ENCODE measurements at regions not wholly inside any gene's neighbourhood (a gene's known extent, or its start where the extent isn't known, plus 50 kb on each side); places are given as distances from the start of the nearest gene placed in this dataset.

- no peak for TF ChIP-seq CTCF (conservative IDR thresholded peaks at IDR 0.05; ENCODE audit: low read length)
Measured at GRCh38 chr4:3655485-3655884, 110.7 kb upstream of the ADRA2C start.

GRCh38 chr4:3654036-3654807 is 112.0 kb upstream of the ADRA2C start:
- no peak overlapping the region for H3K4me3 ChIP-seq (ENCODE audit: low read length)
- no peak for TF ChIP-seq CTCF (conservative IDR thresholded peaks at IDR 0.05; ENCODE audit: low read length)
- no peak for DNase-seq (ENCODE audit: low read depth)

More at GRCh38 chr4:3655485-3655884, 110.7 kb upstream of the ADRA2C start:
- H3K4me3 ChIP-seq (ENCODE audit: low read length) = no peak overlapping the region
- no peak for DNase-seq (ENCODE audit: low read depth)

- TF ChIP-seq CTCF (conservative IDR thresholded peaks at IDR 0.05; ENCODE audit: low read length) = no peak
- no peak overlapping the region for H3K4me3 ChIP-seq (ENCODE audit: low read length)
- DNase-seq (ENCODE audit: low read depth) = no peak
Measured at GRCh38 chr4:3652586-3652985, 113.6 kb upstream of the ADRA2C start.

GRCh38 chr4:3651267-3651845 is 114.8 kb upstream of the ADRA2C start:
- DNase-seq (ENCODE audit: low read depth) = no peak
- no peak overlapping the region for H3K4me3 ChIP-seq (ENCODE audit: low read length)
- no peak for TF ChIP-seq CTCF (conservative IDR thresholded peaks at IDR 0.05; ENCODE audit: low read length)

GRCh38 chr4:3649491-3649890 is 116.7 kb upstream of the ADRA2C start:
- TF ChIP-seq CTCF (conservative IDR thresholded peaks at IDR 0.05; ENCODE audit: low read length) = no peak
- DNase-seq (ENCODE audit: low read depth) = no peak
- H3K4me3 ChIP-seq (ENCODE audit: low read length) = no peak overlapping the region

GRCh38 chr4:3648731-3649130 is 116.5 kb upstream of the LRPAP1 start:
- H3K4me3 ChIP-seq (ENCODE audit: low read length) = no peak overlapping the region
- TF ChIP-seq CTCF (conservative IDR thresholded peaks at IDR 0.05; ENCODE audit: low read length) = no peak
- no peak for DNase-seq (ENCODE audit: low read depth)

- no peak overlapping the region for H3K4me3 ChIP-seq (ENCODE audit: low read length)
- no peak for DNase-seq (ENCODE audit: low read depth)
- no peak for TF ChIP-seq CTCF (conservative IDR thresholded peaks at IDR 0.05; ENCODE audit: low read length)
Measured at GRCh38 chr4:3648195-3648594, 116.0 kb upstream of the LRPAP1 start.
